Neural cell (in vitro differentiated cells): ENCODE measurements at regions not wholly inside any gene's neighbourhood (a gene's known extent, or its start where the extent isn't known, plus 50 kb on each side); places are given as distances from the start of the nearest gene placed in this dataset.

Experiments
- H2AFZ ChIP-seq: fragments of 200-600, 300-800 bp; sonication (generic), shearing (Covaris generic); 2 replicates; pipeline ENCODE4 v1.6.0; 2014; ENCODE audit warnings: low read depth, mild to moderate bottlenecking, antibody characterized with exemption, low read length, moderate library complexity
- H3F3A ChIP-seq: fragments of 200-600 bp; shearing (Covaris generic); 2 replicates; pipeline ENCODE4 v1.6.1; 2016; ENCODE audit warnings: mild to moderate bottlenecking, moderate library complexity, mixed read lengths, antibody characterized with exemption, low read length; ENCODE audit not compliant: insufficient read depth, poor library complexity, severe bottlenecking
- H3K27ac ChIP-seq: fragments of 200-600, 300-800 bp; sonication (generic), shearing (Covaris generic); 2 replicates; pipeline ENCODE4 v1.5.1; 2014; ENCODE audit warnings: mild to moderate bottlenecking, low read length, moderate library complexity
- H3K27me3 ChIP-seq: fragments of 300-800, 200-600 bp; sonication (generic), shearing (Covaris generic); 2 replicates; pipeline ENCODE4 v1.6.0; 2014; ENCODE audit warnings: mild to moderate bottlenecking, low read depth, low read length, moderate library complexity; ENCODE audit not compliant: insufficient read depth
- H3K36me3 ChIP-seq: fragments of 300-800, 200-600 bp; sonication (generic), shearing (Covaris generic); 2 replicates; pipeline ENCODE4 v1.5.1; 2014; ENCODE audit warnings: mild to moderate bottlenecking, antibody characterized with exemption, low read length, moderate library complexity; ENCODE audit not compliant: insufficient read depth
- H3K4me2 ChIP-seq: fragments of 300-800, 200-600 bp; sonication (generic), shearing (Covaris generic); 2 replicates; pipeline ENCODE4 v1.6.0; 2014; ENCODE audit warnings: mild to moderate bottlenecking, low read length
- H3K4me3 ChIP-seq: fragments of 300-800, 200-600 bp; sonication (generic), shearing (Covaris generic); 2 replicates; pipeline ENCODE4 v1.5.1; 2014; ENCODE audit warnings: mild to moderate bottlenecking, low read length, moderate library complexity
- H3K79me2 ChIP-seq: fragments of 200-600 bp; shearing (Covaris generic); replicated peaks from 2 replicates; pipeline ENCODE4 v1.6.0; 2014; ENCODE audit warnings: mild to moderate bottlenecking, low read length, moderate library complexity; ENCODE audit not compliant: insufficient read depth
- H3K9ac ChIP-seq: fragments of 300-800, 200-600 bp; sonication (generic), shearing (Covaris generic); 2 replicates; pipeline ENCODE4 v1.6.1; 2016; ENCODE audit warnings: mild to moderate bottlenecking, low read length, mixed read lengths
- H3K9me2 ChIP-seq: fragments of 200-600 bp; shearing (Covaris generic); 2 replicates; pipeline ENCODE4 v1.6.1; 2016; ENCODE audit warnings: mild to moderate bottlenecking, low read length, mixed read lengths; ENCODE audit not compliant: insufficient read depth
- H3K9me3 ChIP-seq: fragments of 200-600, 300-800 bp; sonication (generic), shearing (Covaris generic); 2 replicates; pipeline ENCODE4 v1.6.1; 2016; ENCODE audit warnings: mild to moderate bottlenecking, mixed run types, low read length, moderate library complexity, mixed read lengths
- H4K20me1 ChIP-seq: fragments of 200-600 bp; shearing (Covaris generic); 2 replicates; pipeline ENCODE4 v1.6.1; 2016; ENCODE audit warnings: mild to moderate bottlenecking, mixed run types; ENCODE audit not compliant: insufficient read depth
- CTCF ChIP-seq: fragments of 450-650 bp; IDR thresholded peaks from 2 replicates; pipeline ENCODE4 v1.5.1; 2014; ENCODE audit warnings: antibody characterized with exemption, mild to moderate bottlenecking, moderate library complexity; ENCODE audit not compliant: poor library complexity, severe bottlenecking
- EP300 ChIP-seq: fragments of 450-650 bp; conservative IDR thresholded peaks from 2 replicates; pipeline ENCODE4 v1.6.1; 2014; ENCODE audit warnings: antibody characterized with exemption, mild to moderate bottlenecking, moderate library complexity; ENCODE audit not compliant: poor library complexity, severe bottlenecking
- EZH2 ChIP-seq: fragments of 200-600, 300-800 bp; shearing (Covaris generic), sonication (generic); IDR thresholded peaks from 2 replicates; pipeline ENCODE4 v1.6.1; 2014; ENCODE audit warnings: antibody characterized with exemption, low read length, borderline replicate concordance, mild to moderate bottlenecking; ENCODE audit not compliant: insufficient read depth, poor library complexity, severe bottlenecking
- MXI1 ChIP-seq: fragments of 450-650 bp; conservative IDR thresholded peaks from 2 replicates; pipeline ENCODE4 v1.6.1; 2014; ENCODE audit warnings: antibody characterized with exemption, mild to moderate bottlenecking; ENCODE audit not compliant: poor library complexity, severe bottlenecking
- POLR2AphosphoS5 ChIP-seq: IDR thresholded peaks from 2 replicates; pipeline ENCODE4 v1.6.1; 2012
- RAD21 ChIP-seq: fragments of 450-650 bp; conservative IDR thresholded peaks from 2 replicates; pipeline ENCODE4 v1.6.1; 2014; ENCODE audit warnings: antibody characterized with exemption, mild to moderate bottlenecking, moderate library complexity
- REST ChIP-seq: IDR thresholded peaks from 2 replicates; pipeline ENCODE4 v1.6.1; 2012; ENCODE audit warnings: borderline replicate concordance
- SMC3 ChIP-seq: fragments of 450-650 bp; conservative IDR thresholded peaks from 2 replicates; pipeline ENCODE4 v1.6.1; 2014; ENCODE audit warnings: antibody characterized with exemption, mild to moderate bottlenecking, moderate library complexity; ENCODE audit not compliant: poor library complexity
- TAF1 ChIP-seq: IDR thresholded peaks from 2 replicates; pipeline ENCODE4 v1.6.1; 2012; ENCODE audit warnings: low read depth

GRCh38 chr1:88541596-88541995, 142.5 kb upstream of the PKN2 start:
- Histone ChIP-seq H3K79me2 (no peaks in the 10 kb centered on the region), H3K27ac (no peak overlapping the region), H3K9ac (no peak overlapping the region), H3K9me2 (no peaks in the 10 kb centered on the region), H3F3A (no peaks in the 10 kb centered on the region), H2AFZ (no peak overlapping the region), H4K20me1 (no peaks in the 10 kb centered on the region), H3K4me3 (no peak overlapping the region), H3K27me3 (no peaks in the 10 kb centered on the region), H3K9me3 (no peaks in the 10 kb centered on the region), H3K4me2 (no peak overlapping the region), H3K36me3 (no peaks in the 10 kb centered on the region)
- TF ChIP-seq SMC3 (no peak), EP300 (no peak), POLR2AphosphoS5 (no peak), MXI1 (no peak), REST (no peak), CTCF (no peak), TAF1 (no peak), RAD21 (no peak), EZH2 (no peak)

- Histone ChIP-seq H2AFZ (no peak overlapping the region), H3K27ac (no peak overlapping the region), H3F3A (no peaks in the 10 kb centered on the region), H3K79me2 (no peaks in the 10 kb centered on the region), H3K9ac (no peak overlapping the region), H3K4me3 (no peak overlapping the region), H3K9me2 (no peaks in the 10 kb centered on the region), H3K9me3 (no peaks in the 10 kb centered on the region), H3K27me3 (no peaks in the 10 kb centered on the region), H3K36me3 (no peaks in the 10 kb centered on the region), H4K20me1 (no peaks in the 10 kb centered on the region), H3K4me2 (no peak overlapping the region)
- TF ChIP-seq SMC3 (no peak), MXI1 (no peak), EZH2 (no peak), REST (no peak), RAD21 (no peak), CTCF (no peak)
Observed at GRCh38 chr1:88544195-88544594, 139.9 kb upstream of the PKN2 start.
